Activated T-cell treated with anti-CD3 and anti-CD28 coated beads, Interleukin-2, amount 50 U/mL, for 48 hours (primary cell): ENCODE measurements at regions not wholly inside any gene's neighbourhood (a gene's known extent, or its start where the extent isn't known, plus 50 kb on each side); places are given as distances from the start of the nearest gene placed in this dataset.
A peak's percentile ranks its signal among the peaks of the same experiment; 100 is the strongest.

Experiments used
- DNase-seq, 2 experiments: peaks; one replicate each; pipeline ENCODE4 v3.0.0-alpha.2; 2020

DNA sequence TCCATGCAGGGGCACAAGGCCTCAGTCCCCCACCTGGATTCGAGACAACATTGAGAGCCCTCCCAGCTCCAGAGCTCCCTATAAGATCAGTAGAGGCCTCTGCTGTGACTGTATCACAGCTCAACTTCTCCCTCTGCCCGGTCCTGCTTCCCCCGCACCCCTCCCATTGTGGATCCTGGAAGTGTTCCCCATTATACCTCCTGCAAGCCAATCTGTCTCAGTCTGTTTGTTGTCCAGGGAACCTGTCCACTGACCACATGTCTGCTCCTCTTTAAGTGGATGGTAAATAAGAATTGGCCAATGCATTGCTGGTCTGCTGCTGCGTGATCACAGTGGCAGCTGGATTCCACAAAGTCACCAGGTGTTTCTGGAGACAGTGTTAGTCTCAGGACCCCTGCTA, 259.7 kb upstream of the HABP2 start:
- no peak for DNase-seq

DNA sequence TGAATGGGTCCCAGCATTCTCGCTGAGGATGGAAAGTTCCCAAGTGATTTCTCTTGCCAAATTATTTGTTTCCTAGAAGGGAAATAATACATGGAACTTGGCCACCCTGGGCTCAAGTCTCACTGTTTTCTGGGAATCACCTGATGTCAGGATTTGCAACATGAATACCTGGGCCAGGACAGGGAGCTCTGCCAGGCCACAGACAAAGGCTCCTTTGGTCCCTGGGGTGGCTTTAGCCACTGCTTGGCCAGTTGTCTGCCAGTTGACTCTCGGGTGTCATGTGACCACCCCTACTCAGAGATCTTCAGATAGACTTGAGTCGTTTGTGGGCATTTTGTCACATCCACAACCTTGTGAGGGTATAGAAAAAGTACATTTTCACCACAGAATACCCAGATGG, 258.0 kb upstream of the HABP2 start:
- no peak for DNase-seq

- DNase-seq: no peak
These were observed 255.6 kb upstream of the HABP2 start for GRCh38 chr10:113297226-113297625.

DNA sequence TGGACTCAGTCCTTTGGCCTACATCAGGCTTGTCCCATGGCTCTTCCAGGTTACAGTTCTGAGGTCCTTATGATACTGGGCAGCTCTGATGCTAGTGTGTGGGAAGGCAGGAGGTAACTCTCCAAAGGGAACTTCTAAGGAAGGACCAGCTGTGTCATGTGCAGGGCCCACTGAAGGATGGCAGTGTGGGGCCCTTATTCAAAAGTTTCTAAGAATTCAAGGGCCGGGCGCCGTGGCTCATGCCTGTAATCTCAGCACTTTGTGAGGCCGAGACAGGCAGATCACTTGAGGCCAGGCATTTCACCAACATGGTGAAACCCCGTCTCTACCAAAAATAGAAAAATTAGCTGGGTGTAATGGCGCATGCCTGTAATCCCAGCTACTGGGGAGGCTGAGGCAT, 254.2 kb upstream of the HABP2 start:
- no peak for DNase-seq

DNA sequence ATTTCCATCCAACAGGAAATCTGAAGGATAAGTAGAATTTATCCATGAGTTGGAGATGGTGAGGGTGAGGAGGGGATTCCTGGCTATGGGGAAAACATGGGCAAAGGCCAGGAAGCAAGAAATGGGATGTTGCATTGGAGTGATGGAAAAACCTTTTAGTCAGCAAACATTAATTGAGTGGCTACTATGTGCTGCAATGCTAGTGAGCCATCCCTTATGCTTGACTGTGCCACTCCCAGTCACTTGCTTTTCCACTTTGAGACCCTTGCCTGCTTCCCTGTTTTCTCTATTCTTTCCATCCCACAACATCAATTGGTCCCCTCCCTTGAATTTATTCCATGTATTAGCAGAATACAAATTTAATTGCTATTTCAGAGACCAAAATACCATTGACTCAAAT, 252.7 kb upstream of the HABP2 start:
- DNase-seq: no peak

DNA sequence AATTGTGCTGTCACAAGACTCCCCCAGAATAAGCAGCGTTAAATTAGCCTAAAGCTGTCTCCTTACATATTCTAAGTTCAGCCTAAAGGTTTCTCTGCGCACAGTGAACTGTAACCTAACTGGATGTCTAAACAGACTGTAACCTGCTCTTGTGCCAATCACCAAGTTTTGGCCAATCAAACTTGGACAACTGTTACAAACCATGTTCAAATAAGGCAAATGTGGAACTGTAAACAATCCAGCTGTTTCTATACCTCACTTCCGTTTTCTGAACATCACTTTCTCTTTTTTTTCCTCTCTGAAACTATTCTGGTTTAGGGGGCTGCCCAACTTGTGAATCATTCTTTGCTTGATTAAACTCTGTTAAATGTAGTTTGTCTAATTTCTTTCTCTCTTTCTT, 252.2 kb upstream of the HABP2 start:
- DNase-seq: no peak

- no peak for DNase-seq
These were observed 251.4 kb upstream of the HABP2 start for GRCh38 chr10:113301342-113301984.

DNA sequence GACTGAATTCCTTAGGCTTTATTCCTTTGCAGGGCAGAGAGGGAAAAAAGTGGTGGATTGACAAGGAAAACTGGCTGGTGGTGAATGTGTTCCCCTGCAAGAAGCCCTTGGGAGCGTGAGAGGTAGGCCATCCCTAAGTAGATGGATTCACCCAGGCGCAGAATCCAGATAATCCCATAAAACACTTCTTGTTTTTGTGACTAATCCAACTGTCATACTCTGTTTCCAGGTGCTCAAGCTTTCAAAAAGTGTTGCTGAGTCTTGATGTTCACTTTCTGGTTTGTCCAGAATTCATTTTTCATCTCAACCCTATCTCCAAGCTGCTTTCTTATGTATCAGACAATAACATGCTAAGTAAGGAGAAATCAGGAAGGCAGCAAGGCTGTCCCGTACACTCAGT, 250.8 kb upstream of the HABP2 start:
- no peak for DNase-seq

GRCh38 chr10:113303544-113304146, 249.2 kb upstream of the HABP2 start:
- DNase-seq: no peak

- DNase-seq: no peak
These were observed 248.1 kb upstream of the HABP2 start for GRCh38 chr10:113304726-113305125.

GRCh38 chr10:113305871-113306270, 247.0 kb upstream of the HABP2 start:
- DNase-seq: no peak

GRCh38 chr10:113309791-113310190, 243.1 kb upstream of the HABP2 start:
- DNase-seq: no peak

DNA sequence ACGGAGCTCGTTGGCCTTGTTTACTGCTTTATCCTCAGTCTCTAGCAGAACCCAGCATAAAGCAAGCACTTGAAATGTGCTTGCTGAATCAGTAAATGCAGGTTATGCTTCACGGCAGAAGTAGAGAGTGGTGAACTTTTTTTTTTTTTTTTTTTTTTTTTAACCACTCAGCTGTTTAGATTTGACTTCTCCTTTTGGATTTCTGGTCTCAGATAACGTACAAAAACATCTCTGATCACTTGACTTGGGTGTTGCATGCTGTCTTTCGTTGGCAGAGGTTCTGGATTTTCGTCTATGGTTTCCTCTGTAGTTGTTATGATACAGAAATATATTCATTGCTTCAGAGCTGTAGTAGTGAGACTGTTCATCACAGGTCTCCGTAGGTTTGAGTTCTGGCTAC, 242.5 kb upstream of the HABP2 start:
- no peak for DNase-seq

GRCh38 chr10:113313048-113313602, 239.7 kb upstream of the HABP2 start:
- DNase-seq: no peak

GRCh38 chr10:113313722-113314121, 239.1 kb upstream of the HABP2 start:
- no peak for DNase-seq

- DNase-seq: no peak
These were observed 236.3 kb upstream of the HABP2 start for GRCh38 chr10:113316506-113316905.

DNA sequence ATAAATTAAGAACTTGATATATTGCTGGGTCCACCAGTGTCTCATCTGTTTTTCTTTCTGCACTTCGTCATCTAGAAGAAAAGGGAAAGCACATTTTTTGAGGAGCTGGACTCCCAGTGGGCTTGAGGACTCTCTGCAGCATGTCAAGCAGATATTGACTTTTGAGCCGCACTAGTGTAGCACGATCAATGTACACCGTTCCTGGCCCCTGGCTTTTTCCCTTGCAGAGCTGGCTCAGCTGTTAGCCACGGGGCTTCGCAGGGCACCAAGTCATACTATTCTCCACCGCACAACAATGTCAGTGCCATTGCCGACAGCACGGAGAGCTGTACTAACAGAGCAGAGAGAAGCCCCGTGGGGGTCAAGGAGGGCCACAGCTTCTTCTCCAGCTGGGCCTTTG, 235.4 kb upstream of the HABP2 start:
- no peak for DNase-seq

DNA sequence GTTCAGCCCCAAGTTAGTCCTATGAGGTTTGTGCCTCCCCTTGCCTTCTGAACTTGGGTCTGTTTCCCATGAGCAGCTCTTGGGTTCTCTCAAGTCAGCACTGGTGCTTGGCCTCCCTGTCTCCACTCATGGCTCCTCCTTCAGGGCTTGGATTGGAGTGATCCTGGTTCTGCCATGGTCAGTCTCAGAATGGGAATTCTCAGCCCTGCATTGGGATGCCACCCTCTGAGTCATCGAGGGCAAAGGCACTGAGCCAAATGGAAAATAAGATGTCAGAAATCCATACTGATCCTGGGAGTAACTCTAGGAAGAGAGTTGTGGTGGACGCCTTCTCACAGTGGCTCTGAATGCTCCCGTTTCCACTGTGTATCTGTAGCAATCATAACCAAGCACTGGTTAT, 233.4 kb upstream of the HABP2 start:
- DNase-seq: no peak

GRCh38 chr10:113320211-113320610, 232.6 kb upstream of the HABP2 start:
- DNase-seq: no peak

GRCh38 chr10:113320987-113321386, 231.9 kb upstream of the HABP2 start:
- DNase-seq: no peak

DNA sequence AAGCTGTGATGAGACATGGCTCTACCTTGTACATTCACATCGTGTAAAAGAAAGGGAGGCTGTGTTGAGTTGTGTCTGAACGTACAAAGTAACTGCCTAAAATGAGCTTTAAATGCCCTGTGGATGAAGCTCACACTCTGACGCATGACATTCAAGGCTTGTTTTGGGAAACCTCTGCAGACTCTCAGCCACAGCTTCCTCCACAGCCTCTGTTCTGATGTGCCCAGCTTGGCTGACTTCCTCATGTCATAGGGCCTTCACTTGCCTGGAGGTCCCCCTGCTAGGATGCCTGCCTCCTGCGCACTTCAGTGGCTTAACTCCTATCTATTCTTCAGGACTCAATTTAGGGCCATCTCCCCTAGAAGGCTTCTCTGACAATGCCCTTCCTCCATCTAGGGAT, 230.0 kb upstream of the HABP2 start:
- no peak for DNase-seq

DNA sequence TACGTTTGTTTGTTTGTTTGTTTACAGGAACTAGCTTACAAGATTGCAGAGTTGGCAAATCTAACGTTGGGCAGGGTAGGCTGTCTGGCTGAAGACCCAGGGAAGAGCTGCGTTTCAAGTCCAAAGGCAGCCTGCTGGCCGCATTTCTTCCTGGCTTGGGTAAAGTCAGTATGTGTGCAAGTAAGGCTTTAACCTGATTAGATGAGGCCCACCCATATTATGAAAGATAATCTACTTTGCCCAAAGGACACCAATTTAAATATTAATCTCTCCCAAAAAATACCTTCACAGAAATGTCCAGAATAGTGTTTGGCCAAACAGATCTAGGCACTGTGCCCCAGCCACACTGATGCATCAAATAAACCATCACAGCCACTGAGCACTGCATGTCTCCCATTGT, 228.9 kb upstream of the HABP2 start:
- no peak for DNase-seq

DNA sequence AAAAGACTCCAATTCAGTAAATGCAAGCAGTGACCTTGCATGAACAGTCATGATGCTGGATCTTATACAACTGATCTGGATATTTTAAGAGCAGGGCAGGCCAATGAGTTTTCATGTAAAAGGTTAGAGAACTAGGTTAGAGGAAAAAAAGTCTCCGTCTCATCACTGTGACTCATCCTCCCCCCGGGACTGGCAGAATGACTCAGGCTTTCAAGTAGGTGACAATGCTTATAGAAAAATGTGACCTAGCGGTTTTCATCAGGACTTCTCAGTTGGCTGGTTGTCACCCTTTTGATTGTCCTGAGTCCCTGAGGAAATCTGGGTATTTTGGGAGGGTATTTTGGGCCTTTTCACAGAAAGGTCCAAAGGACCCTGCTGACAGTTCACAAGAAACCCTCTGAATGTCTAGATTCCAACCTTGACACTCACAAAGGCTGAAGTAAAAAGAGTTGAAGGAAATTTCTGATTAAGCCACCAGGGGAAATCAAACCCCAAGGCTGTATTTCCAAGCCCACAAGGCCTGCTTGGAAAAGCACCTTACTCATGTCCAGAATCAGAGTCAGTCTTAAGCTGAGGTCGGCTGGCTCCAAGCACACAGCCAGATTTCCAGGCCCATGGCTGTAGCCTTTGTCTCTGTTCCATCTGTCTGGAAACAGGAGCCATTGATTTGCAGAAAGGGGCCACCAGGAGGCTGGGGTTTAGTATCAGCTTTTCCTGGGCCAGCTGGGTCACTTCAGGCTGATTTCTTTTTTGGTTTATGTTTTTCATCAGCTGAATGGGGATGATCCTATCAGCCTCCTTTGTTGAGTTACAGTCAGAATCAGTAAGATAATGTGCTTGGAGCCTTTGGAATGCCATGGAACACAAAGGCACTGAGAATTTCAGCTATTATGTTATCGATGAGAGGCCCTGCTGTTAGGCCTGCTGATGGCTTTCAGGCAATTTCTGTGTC, 226.4 kb upstream of the HABP2 start:
- peak; percentile 57 for DNase-seq

GRCh38 chr10:113329121-113329596, 223.7 kb upstream of the HABP2 start:
- DNase-seq: no peak
